ENCODE measurements at regions not wholly inside any gene's neighbourhood (a gene's known extent, or its start where the extent isn't known, plus 50 kb on each side); places are given as distances from the start of the nearest gene placed in this dataset.

- no peak overlapping the region for H3K4me3 ChIP-seq (ENCODE audit: low read depth, low read length)
- no peaks in the 10 kb centered on the region for H3K36me3 ChIP-seq (ENCODE audit: control insufficient read depth, insufficient read depth, low read length)
- TF ChIP-seq, protein P1, sequence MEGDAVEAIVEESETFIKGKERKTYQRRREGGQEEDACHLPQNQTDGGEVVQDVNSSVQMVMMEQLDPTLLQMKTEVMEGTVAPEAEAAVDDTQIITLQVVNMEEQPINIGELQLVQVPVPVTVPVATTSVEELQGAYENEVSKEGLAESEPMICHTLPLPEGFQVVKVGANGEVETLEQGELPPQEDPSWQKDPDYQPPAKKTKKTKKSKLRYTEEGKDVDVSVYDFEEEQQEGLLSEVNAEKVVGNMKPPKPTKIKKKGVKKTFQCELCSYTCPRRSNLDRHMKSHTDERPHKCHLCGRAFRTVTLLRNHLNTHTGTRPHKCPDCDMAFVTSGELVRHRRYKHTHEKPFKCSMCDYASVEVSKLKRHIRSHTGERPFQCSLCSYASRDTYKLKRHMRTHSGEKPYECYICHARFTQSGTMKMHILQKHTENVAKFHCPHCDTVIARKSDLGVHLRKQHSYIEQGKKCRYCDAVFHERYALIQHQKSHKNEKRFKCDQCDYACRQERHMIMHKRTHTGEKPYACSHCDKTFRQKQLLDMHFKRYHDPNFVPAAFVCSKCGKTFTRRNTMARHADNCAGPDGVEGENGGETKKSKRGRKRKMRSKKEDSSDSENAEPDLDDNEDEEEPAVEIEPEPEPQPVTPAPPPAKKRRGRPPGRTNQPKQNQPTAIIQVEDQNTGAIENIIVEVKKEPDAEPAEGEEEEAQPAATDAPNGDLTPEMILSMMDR (IDR thresholded peaks at IDR 0.05; ENCODE audit: insufficient read depth, low read length, poor library complexity, severe bottlenecking) = no peak
- DNase-seq (ENCODE audit: low read depth) = no peak
- no peaks in the 10 kb centered on the region for H3K27me3 ChIP-seq (ENCODE audit: control insufficient read depth, insufficient read depth, low read length)
Observed at GRCh38 chr11:97359016-97359415, 969.2 kb downstream of the JRKL start.

GRCh38 chr11:97361812-97362378 is 972.1 kb downstream of the JRKL start:
- Histone ChIP-seq H3K36me3 (ENCODE audit: control insufficient read depth, insufficient read depth, low read length) (no peaks in the 10 kb centered on the region), H3K27me3 (ENCODE audit: control insufficient read depth, insufficient read depth, low read length) (no peaks in the 10 kb centered on the region), H3K4me3 (ENCODE audit: low read depth, low read length) (no peak overlapping the region)
- TF ChIP-seq, protein P1 (IDR thresholded peaks at IDR 0.05; ENCODE audit: insufficient read depth, low read length, poor library complexity, severe bottlenecking) = no peak
- DNase-seq (ENCODE audit: low read depth) = peak; percentile 41

DNA sequence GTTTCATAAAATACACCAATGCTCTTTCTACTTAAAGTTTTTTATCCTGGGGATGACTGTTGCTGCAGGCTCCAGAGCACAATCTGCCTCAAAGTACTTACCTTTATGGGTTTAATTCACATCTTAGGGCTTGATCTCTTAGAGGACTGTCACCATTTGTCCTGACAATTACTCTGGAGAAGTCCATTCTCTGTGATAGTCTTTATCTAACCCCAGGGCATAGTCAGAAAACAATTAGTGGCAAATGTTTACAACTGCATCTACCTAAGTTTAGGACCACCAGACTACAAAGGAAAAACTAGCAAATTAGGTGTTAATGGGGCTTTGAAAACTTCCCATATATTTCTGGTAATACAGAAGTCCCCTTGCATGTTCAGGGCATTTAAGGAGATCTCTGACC is 973.5 kb downstream of the JRKL start:
- no peak for DNase-seq (ENCODE audit: low read depth)
- Histone ChIP-seq H3K27me3 (ENCODE audit: control insufficient read depth, insufficient read depth, low read length) (no peaks in the 10 kb centered on the region), H3K4me3 (ENCODE audit: low read depth, low read length) (no peak overlapping the region), H3K36me3 (ENCODE audit: control insufficient read depth, insufficient read depth, low read length) (no peaks in the 10 kb centered on the region)
- TF ChIP-seq, protein P1 (IDR thresholded peaks at IDR 0.05; ENCODE audit: insufficient read depth, low read length, poor library complexity, severe bottlenecking) = no peak

GRCh38 chr11:97364047-97364446 is 974.2 kb downstream of the JRKL start:
- Histone ChIP-seq H3K4me3 (ENCODE audit: low read depth, low read length) (no peak overlapping the region), H3K27me3 (ENCODE audit: control insufficient read depth, insufficient read depth, low read length) (no peaks in the 10 kb centered on the region), H3K36me3 (ENCODE audit: control insufficient read depth, insufficient read depth, low read length) (no peaks in the 10 kb centered on the region)
- no peak for DNase-seq (ENCODE audit: low read depth)
- TF ChIP-seq, protein P1 (IDR thresholded peaks at IDR 0.05; ENCODE audit: insufficient read depth, low read length, poor library complexity, severe bottlenecking) = no peak

DNA sequence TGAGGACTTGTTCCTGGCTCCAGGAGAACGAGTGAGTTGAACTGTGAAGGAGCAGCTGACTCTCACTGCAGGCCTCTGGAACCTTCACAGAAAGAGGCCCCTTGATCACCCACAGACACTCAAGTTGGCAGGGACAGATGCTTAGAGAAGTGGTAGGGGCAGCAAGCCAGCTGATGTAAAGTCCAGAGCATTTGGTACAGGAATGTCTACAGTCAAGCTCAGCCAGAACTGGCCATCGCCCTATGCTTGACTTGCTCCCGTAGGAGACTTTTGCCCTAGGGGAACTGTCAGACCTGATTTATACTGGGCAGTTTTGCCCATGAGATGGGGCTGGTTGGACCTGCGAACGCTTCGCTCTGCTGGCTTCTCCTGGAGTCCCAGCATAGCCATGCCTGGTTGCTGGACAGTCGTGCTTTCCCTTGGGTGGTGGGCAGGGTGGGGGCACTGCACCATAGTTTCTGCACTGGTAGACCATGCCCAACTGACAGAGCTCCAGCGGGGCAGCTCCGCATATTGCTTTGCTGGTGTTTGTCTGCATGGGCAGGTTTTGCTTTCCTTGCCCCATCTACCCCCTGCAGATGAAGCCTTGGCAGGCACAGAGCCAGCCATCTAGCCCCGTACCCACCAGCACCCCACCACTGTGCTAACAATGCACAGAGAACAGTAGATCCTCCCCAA is 977.7 kb downstream of the JRKL start:
- TF ChIP-seq, protein P1 (IDR thresholded peaks at IDR 0.05; ENCODE audit: insufficient read depth, low read length, poor library complexity, severe bottlenecking) = no peak
- DNase-seq (ENCODE audit: low read depth) = no peak
- Histone ChIP-seq H3K4me3 (ENCODE audit: low read depth, low read length) (no peak overlapping the region), H3K36me3 (ENCODE audit: control insufficient read depth, insufficient read depth, low read length) (no peaks in the 10 kb centered on the region), H3K27me3 (ENCODE audit: control insufficient read depth, insufficient read depth, low read length) (no peaks in the 10 kb centered on the region)

DNA sequence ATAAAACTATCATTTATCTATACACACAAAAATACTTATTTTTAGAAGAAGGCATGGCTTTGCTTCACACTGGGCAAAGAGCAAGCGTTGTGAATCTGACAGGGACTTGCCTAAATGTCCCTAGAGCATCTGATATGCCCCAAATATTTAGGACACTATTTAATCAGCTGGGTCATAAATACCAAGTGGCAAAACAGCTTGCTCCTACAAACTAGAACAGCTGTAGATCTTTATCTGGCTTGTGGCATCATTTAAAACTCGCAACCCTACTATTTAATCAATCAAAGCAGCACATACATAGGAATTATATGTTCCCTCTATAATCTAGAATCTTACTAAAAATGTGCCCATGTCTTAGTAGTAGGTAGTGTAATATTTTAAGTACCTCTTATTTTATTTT is 999.5 kb downstream of the JRKL start:
- Histone ChIP-seq H3K4me3 (ENCODE audit: low read depth, low read length) (no peak overlapping the region), H3K27me3 (ENCODE audit: control insufficient read depth, insufficient read depth, low read length) (no peaks in the 10 kb centered on the region), H3K36me3 (ENCODE audit: control insufficient read depth, insufficient read depth, low read length) (no peaks in the 10 kb centered on the region)
- TF ChIP-seq, protein P1 (IDR thresholded peaks at IDR 0.05; ENCODE audit: insufficient read depth, low read length, poor library complexity, severe bottlenecking) = no peak
- DNase-seq (ENCODE audit: low read depth) = no peak
